Stimulated activated CD4-positive, alpha-beta T cell treated with anti-CD3 and anti-CD28 coated beads, Interleukin-2, amount 100 ng/mL, for 4 hours (primary cell): ENCODE measurements at regions not wholly inside any gene's neighbourhood (a gene's known extent, or its start where the extent isn't known, plus 50 kb on each side); places are given as distances from the start of the nearest gene placed in this dataset.
"Not testable (repeated sequence)": the region's sequence is repeated elsewhere in the genome, so short reads cannot be mapped to it uniquely, and the experiment has no call there.

Source experiments
- DNase-seq: peaks from one replicate; pipeline ENCODE4 v3.0.0-alpha.2; 2020; ENCODE audit warnings: low read depth

- not testable (repeated sequence) for DNase-seq
Observed at GRCh38 chr10:64120301-64120980, 599.2 kb downstream of the REEP3 start.

DNA sequence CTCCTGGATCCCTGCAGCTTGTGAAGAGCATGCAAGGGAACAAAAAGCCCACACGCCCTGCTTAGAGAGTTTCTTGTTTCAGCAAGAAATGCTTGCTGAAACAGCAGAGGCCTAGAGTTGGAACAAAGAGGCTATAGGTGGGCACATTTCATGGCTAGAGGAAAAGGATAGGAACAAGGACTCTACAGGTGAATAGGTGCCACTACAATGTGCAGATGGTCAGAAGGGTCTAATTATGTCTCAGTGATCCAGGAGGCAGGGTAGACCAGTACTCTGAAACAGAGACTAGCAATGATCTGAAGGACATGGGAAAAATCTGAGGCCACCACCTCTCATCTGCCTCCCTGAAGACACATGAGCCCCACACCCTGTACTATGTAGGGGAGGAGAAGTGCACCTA lies 609.0 kb downstream of the REEP3 start:
- DNase-seq: no peak

DNA sequence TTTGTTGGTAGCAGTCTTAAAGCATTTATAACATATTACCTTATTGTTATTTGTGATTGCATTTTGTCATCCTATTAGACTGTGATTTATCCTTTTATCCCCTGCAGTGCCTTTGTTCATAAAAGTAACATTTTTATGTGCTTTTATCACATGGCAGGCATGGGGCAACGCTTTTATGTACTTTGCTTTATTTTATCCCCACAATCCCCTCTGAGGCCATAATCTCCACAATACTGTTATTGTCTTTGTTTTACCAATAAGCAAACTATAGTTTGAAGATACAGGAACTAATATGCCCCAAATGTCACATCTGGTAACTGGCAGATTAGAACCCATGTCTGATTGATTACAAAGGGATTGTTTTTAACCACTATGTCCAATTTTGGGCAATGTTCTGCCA lies 613.5 kb downstream of the REEP3 start:
- no peak for DNase-seq

DNA sequence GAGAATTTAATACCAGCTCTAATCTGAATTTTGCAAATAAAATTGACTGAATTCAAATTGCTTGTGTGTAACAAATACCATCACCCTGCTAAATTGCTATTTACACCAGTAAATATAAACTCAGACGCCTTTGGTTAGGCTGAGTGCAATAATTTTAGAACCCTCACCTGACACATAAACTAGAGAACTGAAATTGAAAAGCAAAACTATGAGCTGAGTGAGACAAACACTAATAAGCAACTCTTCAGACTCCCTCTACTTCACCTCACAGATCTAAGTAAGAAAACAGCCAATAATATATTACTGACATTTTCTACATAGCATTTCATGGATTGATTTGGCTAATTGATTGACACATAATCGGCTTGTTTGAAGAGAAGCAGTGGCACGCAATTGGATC lies 621.2 kb downstream of the REEP3 start:
- no peak for DNase-seq

DNA sequence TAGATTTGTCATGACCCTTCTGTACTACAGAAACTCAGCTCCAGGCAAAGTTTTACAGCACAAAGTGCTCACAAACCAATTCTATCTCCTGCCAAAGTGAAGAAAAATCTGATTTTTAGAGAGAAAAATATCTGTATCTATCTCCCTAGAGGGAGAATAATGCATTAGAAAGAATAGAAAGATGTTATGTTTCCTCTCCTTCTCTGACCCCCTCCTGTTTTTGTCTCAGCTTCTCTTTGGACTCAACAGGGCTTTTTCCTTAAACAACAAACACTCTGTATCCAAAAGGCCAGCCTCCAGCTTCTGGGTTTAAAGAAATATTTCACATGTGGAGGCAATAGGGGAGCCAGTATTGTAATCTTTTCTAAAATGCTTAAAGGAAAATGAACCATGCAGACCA lies 627.4 kb downstream of the REEP3 start:
- no peak for DNase-seq

GRCh38 chr10:64156166-64156565 lies 635.0 kb downstream of the REEP3 start:
- no peak for DNase-seq

GRCh38 chr10:64158551-64158950 lies 637.4 kb downstream of the REEP3 start:
- DNase-seq: no peak

GRCh38 chr10:64159910-64160872 lies 639.0 kb downstream of the REEP3 start:
- DNase-seq: no peak

DNA sequence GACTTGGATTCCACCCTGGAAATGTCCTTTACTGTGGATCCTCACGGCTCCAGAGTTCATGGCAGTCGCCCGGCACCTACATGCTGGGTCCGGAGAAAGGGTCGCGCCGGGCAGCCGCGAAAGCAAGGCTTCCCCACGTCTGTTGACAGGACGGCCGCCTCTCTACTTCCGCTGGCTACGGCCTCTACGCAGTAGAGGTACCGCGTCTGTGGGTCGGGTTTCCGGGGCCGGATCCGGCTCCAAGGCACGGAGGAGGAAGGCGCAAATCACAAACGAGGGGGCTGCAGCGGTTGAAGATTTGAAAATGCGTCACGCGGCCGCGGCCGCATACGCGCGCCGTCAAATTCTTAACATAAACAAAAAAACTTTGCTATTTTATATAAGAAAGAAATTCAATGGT lies 649.6 kb downstream of the REEP3 start:
- DNase-seq: no peak

- no peak for DNase-seq
Observed at GRCh38 chr10:64173826-64174225, 652.6 kb downstream of the REEP3 start.

DNA sequence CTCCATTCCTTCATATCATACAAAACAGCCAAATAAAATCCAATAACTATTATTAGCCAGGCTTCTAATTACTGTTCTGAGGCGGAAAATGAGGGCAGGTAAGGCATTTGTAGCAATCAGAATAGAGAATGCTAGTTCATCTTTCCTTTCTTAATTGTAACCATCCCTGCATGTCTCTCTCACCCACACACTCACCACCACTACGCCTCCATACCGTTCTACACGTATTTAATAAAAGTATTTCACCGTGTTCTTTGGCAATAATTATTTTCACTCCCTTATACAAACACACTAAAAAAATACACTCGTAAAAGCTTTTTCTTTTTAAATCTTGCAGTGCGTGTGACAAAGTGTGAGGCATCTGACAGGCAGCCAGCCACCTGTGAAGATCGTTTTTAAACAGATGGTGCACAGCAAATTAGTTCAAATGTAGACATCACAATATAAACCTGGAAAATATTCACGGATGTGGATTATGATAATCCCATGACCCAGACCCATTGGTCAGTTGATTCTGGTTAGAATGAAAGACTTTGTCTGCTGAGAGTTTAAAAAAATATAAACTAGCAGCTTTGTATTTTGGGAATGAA lies 653.6 kb downstream of the REEP3 start:
- no peak for DNase-seq

GRCh38 chr10:64175271-64175962 lies 654.2 kb downstream of the REEP3 start:
- DNase-seq: no peak

- DNase-seq: no peak
Observed at GRCh38 chr10:64182671-64183070, 661.5 kb downstream of the REEP3 start.

DNA sequence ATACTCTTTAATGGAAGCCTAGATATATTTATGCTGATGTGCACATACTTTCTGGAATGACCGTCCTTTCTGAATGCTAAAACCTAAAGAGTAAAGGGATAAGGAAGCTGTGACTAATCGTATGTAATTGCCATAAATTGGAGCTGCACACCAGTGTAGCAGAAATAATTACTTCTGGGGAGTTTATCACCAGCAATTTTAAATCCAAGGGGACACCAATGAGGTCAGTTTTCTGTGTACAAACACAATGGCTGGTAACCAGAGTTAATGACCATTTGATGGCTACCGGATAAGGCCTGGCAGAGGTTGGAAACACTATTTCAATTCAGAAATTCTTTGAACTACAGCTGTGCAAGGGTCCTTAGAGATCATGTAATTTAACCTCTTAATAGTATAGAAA lies 670.1 kb downstream of the REEP3 start:
- DNase-seq: no peak

DNA sequence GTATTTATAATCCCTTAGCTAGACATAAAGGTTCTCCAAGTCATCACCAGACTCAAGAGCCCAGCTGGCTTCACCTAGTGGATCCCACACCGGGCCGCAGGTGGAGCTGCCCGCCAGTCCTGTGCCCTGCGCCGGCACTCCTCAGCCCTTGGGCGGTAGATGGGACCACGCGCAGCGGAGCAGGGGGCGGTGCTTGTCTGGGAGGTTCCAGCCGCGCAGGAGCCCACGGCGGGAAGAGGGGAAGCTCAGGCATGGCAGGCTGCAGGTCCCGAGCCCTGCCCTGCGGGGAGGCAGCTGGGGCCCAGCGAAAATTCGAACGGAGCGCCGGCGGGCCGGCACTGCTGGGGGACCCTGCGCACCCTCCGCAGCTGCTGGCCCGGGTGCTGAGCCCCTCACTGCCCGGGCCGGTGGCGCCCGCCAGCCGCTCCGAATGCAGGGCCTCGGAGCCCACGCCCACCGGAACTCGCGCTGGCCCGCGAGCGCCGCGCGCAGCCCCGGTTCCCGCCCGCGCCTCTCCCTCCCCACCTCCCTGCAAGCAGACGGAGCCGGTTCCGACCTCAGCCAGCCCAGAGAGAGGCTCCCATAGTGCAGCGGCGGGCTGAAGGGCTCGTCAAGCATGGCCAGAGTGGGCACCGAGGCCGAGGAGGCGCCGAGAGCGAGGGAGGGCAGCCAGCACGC lies 675.6 kb downstream of the REEP3 start:
- no peak for DNase-seq

GRCh38 chr10:64201936-64202335 lies 680.7 kb downstream of the REEP3 start:
- no peak for DNase-seq

GRCh38 chr10:64204504-64204903 lies 683.3 kb downstream of the REEP3 start:
- not testable (repeated sequence) for DNase-seq

DNA sequence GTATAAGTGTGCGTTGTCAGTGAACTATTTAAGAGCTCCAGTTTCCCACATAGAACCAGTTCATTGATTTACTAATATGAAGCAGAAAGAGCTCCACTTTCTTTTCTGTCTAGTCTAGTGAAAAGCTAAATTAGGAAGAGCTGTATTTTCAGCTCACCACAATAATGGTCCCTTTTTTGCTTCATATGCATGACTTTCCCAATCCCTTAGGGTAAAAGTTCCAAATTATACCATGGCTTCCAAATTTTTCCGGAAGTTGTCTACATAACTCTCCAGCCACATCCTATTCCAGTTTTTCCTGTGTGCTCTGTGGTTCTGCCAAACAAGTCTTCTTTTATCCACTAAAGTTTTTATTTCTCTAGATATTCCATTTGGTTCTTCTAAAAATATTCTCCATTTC lies 685.2 kb downstream of the REEP3 start:
- DNase-seq: no peak

DNA sequence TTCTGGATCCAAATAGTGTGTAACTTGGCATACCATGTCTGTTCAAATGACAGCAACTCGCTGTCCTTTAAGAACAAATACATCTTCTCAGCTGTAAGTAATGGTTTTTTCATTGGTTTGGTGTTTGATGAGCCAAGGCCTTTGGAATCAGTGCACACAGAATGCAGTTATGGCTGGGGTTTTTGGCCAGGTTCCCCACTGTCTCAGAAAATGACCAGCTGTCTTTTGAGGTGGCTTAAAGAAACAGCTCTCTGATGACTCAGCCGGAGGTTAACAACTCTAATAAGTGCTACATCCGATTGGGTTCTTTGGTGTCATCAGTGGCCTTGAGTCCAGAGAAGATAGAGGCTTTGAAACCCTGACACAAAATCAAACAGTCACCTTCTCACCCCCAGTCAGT lies 688.4 kb downstream of the REEP3 start:
- DNase-seq: no peak

- no peak for DNase-seq
Observed at GRCh38 chr10:64210211-64210610, 689.0 kb downstream of the REEP3 start.

- no peak for DNase-seq
Observed at GRCh38 chr10:64211466-64211865, 690.3 kb downstream of the REEP3 start.

DNA sequence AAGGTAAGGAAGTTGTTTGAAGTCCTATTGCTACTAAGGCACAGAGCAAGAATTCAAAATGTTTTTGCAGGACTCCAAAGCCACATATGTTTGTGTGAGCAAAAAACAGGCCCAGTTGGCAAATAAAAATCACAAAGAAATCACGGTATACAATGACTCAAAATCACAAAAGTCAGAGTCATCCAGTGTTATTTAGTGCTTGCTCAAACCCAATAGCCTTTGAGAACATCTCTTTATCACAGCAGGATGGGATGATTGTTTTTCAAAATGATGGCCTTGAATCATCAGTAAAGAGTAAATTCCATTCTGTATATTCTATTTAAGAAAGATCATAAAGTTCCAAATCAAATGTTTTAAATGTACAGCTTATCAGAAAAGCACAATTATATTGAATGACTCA lies 693.9 kb downstream of the REEP3 start:
- DNase-seq: no peak
